SK-N-SH (cell line): ENCODE measurements at regions not wholly inside any gene's neighbourhood (a gene's known extent, or its start where the extent isn't known, plus 50 kb on each side); places are given as distances from the start of the nearest gene placed in this dataset.

Experiments
- FOXM1 ChIP-seq: IDR thresholded peaks from 2 replicates; pipeline ENCODE4 v1.4.0; 2012; ENCODE audit warnings: low read depth, mild to moderate bottlenecking
- JUND ChIP-seq: IDR thresholded peaks from 2 replicates; pipeline ENCODE4 v1.4.0; 2012
- POLR2AphosphoS5 ChIP-seq: IDR thresholded peaks from 2 replicates; pipeline ENCODE4 v1.6.1; 2012; ENCODE audit warnings: low read depth, low read length
- RXRA ChIP-seq: IDR thresholded peaks from 2 replicates; pipeline ENCODE4 v1.4.0; 2012; ENCODE audit warnings: low read depth, mild to moderate bottlenecking, borderline replicate concordance
- TCF12 ChIP-seq: IDR thresholded peaks from 2 replicates; pipeline ENCODE4 v1.4.0; 2012
- YY1 ChIP-seq: IDR thresholded peaks from 2 replicates; pipeline ENCODE4 v1.4.0; 2012; ENCODE audit warnings: low read depth, mild to moderate bottlenecking
- TF ChIP-seq, protein P1 (sequence below): fragments of 200-600 bp; sonication (generic); IDR thresholded peaks from 2 replicates; pipeline ENCODE4 v1.6.1; 2017; ENCODE audit warnings: antibody characterized with exemption, mild to moderate bottlenecking, moderate library complexity
- TF ChIP-seq, protein P2 (sequence below): IDR thresholded peaks from 2 replicates; pipeline ENCODE4 v1.6.1; 2012; ENCODE audit warnings: mild to moderate bottlenecking, low read depth, low read length, moderate library complexity

DNA sequence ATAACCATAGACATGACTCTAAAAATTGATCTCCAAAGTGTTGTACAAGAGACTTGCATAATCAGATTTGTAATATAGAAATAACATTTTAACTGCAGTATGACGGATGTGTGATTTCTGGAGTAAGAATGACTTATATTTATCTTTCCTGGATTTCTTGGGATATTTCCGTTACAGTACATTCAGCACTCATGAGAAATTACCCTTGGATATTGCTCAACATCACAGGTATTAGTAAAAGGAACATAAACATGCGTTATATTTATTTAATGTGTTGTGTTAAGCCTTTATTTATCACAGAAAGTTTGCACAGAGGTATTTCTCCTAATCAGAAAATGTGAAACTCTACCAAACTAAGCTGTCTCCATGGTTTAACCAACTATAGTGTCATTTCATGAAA is 1823.9 kb upstream of the C9orf72 start:
- TF ChIP-seq, protein P1, sequence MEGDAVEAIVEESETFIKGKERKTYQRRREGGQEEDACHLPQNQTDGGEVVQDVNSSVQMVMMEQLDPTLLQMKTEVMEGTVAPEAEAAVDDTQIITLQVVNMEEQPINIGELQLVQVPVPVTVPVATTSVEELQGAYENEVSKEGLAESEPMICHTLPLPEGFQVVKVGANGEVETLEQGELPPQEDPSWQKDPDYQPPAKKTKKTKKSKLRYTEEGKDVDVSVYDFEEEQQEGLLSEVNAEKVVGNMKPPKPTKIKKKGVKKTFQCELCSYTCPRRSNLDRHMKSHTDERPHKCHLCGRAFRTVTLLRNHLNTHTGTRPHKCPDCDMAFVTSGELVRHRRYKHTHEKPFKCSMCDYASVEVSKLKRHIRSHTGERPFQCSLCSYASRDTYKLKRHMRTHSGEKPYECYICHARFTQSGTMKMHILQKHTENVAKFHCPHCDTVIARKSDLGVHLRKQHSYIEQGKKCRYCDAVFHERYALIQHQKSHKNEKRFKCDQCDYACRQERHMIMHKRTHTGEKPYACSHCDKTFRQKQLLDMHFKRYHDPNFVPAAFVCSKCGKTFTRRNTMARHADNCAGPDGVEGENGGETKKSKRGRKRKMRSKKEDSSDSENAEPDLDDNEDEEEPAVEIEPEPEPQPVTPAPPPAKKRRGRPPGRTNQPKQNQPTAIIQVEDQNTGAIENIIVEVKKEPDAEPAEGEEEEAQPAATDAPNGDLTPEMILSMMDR: no peak
- TF ChIP-seq, protein P2, sequence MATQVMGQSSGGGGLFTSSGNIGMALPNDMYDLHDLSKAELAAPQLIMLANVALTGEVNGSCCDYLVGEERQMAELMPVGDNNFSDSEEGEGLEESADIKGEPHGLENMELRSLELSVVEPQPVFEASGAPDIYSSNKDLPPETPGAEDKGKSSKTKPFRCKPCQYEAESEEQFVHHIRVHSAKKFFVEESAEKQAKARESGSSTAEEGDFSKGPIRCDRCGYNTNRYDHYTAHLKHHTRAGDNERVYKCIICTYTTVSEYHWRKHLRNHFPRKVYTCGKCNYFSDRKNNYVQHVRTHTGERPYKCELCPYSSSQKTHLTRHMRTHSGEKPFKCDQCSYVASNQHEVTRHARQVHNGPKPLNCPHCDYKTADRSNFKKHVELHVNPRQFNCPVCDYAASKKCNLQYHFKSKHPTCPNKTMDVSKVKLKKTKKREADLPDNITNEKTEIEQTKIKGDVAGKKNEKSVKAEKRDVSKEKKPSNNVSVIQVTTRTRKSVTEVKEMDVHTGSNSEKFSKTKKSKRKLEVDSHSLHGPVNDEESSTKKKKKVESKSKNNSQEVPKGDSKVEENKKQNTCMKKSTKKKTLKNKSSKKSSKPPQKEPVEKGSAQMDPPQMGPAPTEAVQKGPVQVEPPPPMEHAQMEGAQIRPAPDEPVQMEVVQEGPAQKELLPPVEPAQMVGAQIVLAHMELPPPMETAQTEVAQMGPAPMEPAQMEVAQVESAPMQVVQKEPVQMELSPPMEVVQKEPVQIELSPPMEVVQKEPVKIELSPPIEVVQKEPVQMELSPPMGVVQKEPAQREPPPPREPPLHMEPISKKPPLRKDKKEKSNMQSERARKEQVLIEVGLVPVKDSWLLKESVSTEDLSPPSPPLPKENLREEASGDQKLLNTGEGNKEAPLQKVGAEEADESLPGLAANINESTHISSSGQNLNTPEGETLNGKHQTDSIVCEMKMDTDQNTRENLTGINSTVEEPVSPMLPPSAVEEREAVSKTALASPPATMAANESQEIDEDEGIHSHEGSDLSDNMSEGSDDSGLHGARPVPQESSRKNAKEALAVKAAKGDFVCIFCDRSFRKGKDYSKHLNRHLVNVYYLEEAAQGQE: no peak
- TF ChIP-seq TCF12 (no peak), FOXM1 (no peak), RXRA (no peak), YY1 (no peak), POLR2AphosphoS5 (no peak), JUND (no peak)
